HFF-Myc (cell line): ENCODE measurements at regions not wholly inside any gene's neighbourhood (a gene's known extent, or its start where the extent isn't known, plus 50 kb on each side); places are given as distances from the start of the nearest gene placed in this dataset.

ENCODE experiments used
- DNase-seq: peaks from one replicate; pipeline ENCODE4 v3.0.0-alpha.2; 2011; ENCODE audit warnings: low read depth; ENCODE audit errors: extremely low read depth
- H3K4me3 ChIP-seq: replicated peaks from 2 replicates; pipeline ENCODE4 v1.5.1; 2011; ENCODE audit warnings: low read depth, mild to moderate bottlenecking, control low read depth, low read length
- TF ChIP-seq, protein P1 (sequence below): IDR thresholded peaks from 2 replicates; pipeline ENCODE4 v1.5.1; 2012; ENCODE audit warnings: mild to moderate bottlenecking, low read depth, low read length, control low read depth; ENCODE audit errors: missing control alignments

DNA sequence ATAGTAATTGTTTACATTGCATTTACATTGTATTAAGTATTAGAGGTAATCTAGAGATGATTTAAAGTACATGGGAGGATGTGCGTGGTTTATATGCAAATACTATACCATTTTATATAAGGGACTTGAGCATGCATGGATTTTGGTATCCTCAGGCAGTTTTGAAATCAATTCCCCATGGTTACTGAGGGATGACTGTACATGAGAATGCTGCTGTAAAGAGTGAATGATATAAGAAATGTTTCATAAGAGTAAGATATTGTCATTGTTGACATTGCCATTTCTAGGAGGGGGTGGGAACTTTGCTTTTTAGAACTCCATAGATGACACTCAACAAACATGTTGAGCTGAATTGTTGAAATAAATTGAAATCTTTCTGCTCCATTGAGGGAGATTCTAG lies 185.0 kb downstream of the SEMA6A start:
- TF ChIP-seq, protein P1, sequence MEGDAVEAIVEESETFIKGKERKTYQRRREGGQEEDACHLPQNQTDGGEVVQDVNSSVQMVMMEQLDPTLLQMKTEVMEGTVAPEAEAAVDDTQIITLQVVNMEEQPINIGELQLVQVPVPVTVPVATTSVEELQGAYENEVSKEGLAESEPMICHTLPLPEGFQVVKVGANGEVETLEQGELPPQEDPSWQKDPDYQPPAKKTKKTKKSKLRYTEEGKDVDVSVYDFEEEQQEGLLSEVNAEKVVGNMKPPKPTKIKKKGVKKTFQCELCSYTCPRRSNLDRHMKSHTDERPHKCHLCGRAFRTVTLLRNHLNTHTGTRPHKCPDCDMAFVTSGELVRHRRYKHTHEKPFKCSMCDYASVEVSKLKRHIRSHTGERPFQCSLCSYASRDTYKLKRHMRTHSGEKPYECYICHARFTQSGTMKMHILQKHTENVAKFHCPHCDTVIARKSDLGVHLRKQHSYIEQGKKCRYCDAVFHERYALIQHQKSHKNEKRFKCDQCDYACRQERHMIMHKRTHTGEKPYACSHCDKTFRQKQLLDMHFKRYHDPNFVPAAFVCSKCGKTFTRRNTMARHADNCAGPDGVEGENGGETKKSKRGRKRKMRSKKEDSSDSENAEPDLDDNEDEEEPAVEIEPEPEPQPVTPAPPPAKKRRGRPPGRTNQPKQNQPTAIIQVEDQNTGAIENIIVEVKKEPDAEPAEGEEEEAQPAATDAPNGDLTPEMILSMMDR: no peak
- DNase-seq: no peak
- H3K4me3 ChIP-seq: no peak overlapping the region

DNA sequence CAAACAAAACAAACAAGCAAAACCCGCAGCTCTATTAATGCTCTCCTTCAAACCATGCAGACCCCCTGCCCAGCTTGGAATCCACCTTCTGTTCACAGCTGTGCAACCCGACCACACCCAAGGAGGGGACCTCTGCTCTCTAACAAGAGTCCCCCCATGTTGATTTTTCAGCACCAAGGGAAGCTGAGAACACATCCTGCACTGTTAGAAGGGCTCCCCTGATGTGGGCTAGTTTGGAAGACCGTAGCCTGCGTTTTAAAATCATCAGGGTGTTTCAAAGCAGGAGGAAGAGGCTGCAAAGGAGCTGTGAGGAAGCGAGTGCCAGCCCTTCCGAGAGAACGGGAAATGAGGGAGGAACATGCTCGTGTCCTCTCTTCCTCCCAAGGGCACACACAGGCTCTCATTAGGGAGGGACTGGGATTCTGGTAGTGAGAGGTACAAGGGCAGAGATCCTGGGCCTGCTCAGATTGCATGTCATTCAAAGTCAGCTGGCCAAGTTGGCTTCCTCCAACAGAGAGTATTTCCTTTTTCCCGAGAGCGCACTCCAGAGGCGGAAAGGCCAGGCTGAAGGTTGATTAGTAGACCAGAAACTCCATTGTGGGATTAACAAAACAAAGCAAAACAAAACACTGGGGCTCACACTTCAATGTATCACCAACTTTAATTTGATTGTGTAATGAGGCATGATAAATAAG lies 185.9 kb downstream of the SEMA6A start:
- no peak for DNase-seq
- no peak overlapping the region for H3K4me3 ChIP-seq
- TF ChIP-seq, protein P1: no peak

DNA sequence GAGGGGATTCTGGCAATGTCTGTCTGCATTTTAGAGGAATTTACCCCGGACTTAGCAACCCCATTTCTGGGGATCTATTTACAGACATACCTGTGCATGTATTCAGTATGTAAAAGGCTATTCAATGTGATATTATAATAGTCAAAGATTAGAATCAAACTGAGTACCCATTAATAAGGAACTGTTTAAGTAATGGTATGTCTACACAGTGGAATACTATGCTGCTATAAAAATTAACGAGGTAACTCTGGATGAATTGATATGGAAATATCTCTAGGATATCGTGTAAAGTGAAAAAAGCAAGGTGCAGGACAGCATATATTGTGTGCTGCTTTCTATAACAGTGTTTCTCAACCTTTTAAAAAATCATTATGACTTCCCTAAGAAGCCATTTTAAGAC lies 186.9 kb downstream of the SEMA6A start:
- DNase-seq: no peak
- TF ChIP-seq, protein P1: no peak
- no peak overlapping the region for H3K4me3 ChIP-seq

DNA sequence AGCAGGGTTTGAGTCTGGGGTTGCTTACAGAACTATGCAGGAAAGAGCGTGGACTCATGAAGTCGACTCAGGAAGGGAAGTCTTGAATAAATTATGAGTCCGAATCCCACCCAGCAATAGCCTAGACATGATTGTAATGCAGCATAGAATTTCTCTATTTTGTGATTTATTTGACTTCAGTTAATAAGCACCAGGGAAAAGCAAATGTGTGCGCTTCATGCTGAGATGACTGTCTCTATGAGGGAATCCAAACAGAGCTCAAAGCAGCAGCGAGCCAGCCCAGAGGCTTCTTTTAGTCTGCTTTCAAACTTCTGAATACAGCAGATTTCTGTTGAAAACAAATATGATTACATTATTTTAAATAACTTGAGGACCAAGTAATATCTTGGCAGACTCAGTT lies 188.0 kb downstream of the SEMA6A start:
- no peak overlapping the region for H3K4me3 ChIP-seq
- DNase-seq: no peak
- TF ChIP-seq, protein P1: no peak

DNA sequence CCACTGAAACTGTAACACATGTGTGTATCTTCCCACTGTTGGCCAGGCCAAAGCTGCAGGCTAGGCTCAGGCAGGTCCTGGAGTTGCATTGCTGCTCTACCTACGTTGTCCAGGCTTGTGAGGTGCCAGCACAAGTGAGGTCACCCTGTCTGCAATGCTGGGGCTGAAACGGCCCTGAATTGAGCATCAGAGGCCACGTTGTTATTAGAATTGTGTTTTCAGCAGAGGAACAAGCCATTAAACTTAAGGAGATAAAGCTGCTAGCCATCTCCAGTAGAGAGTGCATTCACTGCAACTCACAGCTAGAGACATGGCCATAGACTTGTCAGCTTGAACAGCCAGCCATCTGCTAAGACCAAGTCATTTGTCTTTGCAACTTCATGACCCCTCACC lies 191.8 kb downstream of the SEMA6A start:
- DNase-seq: no peak
- TF ChIP-seq, protein P1: no peak
- no peak overlapping the region for H3K4me3 ChIP-seq

DNA sequence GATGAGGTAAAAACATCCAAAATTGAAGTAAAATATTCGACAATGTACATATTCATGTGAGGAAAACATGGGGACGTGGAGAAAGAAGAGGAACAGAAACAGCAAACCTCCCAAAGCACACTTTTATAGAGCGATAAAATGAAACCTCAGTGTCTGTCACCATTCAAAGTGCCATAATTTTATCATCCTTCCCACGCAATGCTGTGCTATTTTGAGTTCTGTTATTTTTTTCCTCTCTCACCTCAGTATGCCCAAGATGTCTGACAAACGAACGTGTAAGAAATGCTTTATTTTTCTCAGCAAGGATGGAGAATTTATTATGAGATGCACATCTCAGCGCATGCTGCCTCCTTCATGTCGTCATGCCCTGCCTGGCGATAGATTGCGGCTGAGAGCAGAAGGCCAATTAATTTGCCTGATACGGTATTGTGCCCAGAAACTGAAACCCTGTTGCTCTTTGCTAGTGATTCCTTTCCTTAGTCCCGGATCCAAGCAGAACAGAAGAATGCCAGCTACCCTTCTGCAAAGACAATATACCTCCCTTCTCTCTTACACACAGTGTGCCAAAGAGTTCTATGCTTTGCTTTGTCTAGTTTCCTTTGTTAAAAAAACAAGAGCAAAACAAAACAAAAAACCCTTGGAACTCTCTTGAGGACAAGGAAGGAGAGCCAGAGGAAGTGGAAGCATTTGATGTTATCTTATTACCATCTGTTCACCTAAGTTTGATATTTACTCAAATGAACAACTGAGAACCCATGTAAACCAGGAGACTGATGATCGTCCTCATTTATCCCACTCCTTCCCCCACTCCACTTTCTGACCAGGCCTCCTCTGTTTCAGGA lies 192.4 kb downstream of the SEMA6A start:
- no peak overlapping the region for H3K4me3 ChIP-seq
- TF ChIP-seq, protein P1: no peak
- DNase-seq: no peak
